HG02571 (cell line): ENCODE measurements at regions not wholly inside any gene's neighbourhood (a gene's known extent, or its start where the extent isn't known, plus 50 kb on each side); places are given as distances from the start of the nearest gene placed in this dataset.
A peak's percentile ranks its signal among the peaks of the same experiment; 100 is the strongest.

ENCODE experiments used
- ATAC-seq: cut with Tn5 transposase; IDR thresholded peaks from one replicate; pipeline ENCODE4 v1.9.1; 2021; ENCODE audit warnings: mild to moderate bottlenecking, moderate library complexity; ENCODE audit not compliant: unreplicated experiment

DNA sequence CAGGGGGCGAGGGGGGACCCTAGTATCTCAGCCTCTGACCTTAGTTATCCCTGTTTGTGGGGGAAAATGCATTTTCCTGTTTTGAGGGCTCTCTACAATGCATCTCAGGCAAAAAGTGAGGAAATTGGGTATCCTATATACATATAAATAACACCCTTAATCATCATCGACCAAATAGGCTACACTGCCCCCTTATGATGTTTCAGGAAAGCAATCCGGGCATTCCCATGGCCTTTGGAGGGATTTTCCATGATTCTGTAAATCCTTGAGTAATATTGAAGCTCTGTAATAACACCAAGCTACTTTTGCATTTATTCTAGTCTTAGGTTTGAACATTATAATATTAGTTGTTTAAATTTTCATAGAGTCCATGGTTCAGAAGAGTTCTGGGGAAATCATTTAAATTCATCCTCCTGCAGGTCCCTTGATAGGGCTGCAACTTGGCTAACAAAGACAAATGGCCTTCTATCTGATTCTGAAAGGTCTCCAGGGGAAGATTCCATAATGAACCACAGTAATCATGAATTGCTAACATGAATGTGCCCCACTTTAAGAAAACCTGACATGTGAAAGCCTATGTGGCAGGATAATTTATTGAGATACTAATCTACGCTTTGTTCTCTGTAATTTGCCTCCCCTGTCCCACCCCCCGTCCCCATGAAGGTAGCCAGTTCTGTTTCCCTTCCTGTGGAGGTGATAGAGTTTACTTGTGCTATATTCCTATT lies 91.5 kb upstream of the SCOC start:
- no peak for ATAC-seq

DNA sequence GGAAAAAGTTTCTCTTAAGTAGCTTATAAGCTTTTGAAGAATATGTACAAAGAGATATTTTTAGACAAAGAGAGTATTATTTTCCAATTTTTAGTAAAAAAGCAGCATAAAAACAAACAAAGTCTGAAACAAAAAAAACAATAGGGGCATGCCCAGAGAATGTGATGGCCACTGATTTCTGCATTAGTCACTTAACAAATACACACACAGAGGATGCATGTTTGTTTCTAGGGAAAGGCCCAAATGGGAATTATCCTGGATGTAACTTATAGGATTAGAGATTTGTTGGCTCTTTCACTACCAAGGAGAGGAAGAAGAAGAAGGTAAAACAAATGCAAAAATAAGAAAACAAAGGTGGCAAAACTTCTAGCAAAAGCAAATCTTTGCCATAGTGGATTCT lies 95.9 kb upstream of the SCOC start:
- ATAC-seq: no peak

DNA sequence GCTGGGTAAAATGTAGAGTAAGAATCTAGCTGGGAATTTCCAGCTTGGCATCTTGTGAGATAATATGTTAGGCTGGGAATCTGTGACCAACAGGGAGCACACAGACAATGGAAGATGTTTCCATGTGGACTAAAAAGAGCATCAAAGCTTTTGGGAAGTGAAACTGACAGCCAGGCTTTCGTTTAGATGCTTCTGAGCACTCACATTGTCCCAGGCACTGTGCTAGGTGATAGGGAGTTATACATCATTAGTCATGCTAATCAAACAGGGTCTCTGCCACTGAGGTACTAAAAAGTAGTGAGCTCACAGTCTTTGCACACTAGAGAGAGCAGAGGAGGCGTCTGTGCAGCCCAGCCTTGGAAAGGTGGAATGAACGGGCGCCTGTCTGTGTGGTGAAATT lies 101.9 kb upstream of the SCOC start:
- no peak for ATAC-seq

DNA sequence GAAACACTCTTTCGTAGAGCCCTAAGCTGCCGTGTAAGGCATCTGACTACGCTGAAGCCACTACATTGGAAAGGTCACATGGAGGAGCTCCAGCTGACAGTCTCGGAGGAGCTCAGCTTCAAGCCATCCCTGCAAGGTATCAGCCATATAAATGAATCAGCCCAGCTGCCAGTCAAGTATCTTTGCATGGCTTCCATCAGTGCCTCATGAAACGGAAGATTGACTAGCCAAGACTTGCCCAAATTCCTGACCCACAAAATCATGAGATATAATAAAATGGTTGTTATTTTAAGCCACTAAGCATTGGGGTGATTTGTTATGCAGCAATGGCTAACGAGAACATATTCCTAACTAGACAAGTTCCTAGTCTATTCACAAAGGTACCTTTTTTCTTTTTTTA lies 104.1 kb upstream of the SCOC start:
- ATAC-seq: no peak

DNA sequence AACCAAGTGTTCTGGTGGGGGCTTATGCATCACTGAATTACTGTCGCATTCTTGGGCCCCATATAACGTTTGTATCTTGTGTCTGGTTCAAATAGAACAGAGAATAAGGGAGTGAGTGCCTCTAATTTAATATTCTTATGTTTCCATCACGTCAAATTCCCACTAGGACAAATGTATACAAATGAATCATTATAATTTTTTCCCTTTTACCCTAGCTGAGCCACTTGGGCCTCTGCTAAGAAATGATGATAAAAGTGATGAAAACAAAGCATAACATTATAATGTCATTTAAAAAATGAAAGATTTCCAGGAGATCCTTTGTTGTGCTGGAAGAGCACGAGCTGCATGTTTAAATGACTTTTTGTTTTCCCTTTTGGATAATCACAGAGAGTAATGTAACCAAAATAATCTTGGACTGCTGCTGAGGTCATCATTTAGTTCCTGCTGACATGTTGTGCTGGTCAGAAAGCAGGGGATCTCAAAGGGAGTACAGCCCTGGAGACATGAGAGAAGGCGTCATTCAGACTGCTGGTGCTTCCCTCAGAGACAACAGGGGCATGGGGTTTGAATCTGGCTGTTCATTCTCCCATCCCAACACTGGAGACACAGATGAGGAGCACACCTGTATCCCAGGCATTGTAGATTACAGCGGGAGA lies 105.1 kb upstream of the SCOC start:
- ATAC-seq: no peak

DNA sequence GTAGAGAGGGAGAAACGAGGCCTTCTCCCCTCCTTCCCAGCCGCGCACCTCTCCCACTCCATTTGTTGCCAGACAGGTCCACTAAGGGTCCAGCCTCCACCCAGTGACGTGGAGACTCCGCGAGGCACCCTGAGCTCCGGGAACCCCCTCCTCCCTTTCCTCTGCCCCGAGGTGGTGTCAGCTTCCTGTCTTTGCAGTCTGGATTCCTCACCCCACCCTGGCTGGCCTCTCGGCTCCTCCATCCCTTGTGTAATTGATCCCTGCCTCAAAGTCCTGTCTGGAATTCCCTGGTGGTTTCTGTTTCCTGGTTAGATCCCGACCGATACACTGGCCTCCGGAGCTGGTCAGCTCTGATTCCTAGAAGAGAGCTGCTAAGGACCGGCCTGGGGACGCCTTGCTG lies 105.9 kb upstream of the SCOC start:
- ATAC-seq: no peak

DNA sequence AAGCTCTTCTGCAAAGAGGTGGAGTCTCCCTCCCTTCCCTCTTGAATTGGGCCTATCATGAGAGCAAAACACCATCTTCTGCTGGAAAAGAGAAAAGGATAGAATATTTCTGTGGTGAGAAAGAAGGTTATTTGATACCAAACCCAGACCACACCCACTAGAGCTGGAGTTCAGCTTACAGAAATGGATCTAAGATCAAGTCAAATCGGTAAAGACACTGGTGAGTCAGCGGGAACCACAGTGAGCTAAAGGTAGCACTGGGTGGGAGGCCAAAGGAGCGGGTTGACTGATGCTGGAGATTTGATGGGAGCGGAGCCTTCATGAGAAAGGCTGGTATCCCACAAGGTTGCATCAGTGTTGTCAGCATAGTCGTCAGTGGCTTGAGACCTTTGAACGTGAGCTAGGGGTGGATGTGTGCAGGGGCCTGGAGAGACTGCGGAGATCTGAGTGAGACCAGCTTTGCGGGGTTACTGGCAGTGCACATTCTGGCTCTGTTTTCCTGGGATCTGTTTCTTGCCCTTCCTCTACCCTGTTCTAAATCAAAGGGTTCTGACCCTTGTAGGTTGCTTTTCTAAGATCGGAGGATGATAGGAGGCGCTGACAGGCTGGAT lies 106.4 kb upstream of the SCOC start:
- no peak for ATAC-seq

DNA sequence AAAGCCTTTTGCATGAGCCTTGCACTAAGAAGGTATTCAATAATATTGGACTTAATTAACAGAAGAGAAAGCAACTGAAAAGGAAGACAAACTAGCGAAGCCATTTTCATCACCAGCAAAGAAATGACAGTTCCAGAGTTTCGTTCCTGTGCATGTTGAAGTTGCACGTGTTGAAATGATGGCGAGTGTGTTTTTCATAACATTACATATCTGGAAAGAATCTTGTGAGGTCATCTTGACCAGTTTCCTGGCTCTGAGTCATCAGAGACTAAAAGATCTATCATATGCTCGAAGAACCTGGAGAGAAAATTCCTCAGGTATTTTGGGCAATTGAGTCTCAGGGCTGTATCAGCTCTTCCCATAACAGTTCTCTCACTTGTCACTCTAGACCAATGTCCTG lies 106.2 kb upstream of the MAML3 start:
- no peak for ATAC-seq

DNA sequence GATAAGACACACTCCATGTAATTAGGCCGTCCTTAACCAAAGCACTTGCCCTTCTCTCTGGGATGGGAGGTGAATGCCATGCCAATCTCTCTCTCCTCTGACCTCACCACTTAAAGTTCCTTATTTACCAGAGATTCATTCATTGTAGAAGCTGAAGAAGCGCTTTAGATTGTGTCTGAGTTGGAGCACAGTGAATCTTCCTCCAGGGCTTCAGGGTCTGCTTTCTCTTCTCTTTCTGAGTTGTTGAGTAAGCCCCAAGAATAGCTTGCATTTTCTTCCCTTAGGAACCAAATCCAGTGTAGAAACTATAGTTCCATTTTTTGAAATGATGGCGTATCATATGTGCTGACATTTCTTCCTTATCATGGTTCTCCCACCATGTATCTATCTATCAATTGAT lies 104.5 kb upstream of the MAML3 start:
- ATAC-seq: no peak

DNA sequence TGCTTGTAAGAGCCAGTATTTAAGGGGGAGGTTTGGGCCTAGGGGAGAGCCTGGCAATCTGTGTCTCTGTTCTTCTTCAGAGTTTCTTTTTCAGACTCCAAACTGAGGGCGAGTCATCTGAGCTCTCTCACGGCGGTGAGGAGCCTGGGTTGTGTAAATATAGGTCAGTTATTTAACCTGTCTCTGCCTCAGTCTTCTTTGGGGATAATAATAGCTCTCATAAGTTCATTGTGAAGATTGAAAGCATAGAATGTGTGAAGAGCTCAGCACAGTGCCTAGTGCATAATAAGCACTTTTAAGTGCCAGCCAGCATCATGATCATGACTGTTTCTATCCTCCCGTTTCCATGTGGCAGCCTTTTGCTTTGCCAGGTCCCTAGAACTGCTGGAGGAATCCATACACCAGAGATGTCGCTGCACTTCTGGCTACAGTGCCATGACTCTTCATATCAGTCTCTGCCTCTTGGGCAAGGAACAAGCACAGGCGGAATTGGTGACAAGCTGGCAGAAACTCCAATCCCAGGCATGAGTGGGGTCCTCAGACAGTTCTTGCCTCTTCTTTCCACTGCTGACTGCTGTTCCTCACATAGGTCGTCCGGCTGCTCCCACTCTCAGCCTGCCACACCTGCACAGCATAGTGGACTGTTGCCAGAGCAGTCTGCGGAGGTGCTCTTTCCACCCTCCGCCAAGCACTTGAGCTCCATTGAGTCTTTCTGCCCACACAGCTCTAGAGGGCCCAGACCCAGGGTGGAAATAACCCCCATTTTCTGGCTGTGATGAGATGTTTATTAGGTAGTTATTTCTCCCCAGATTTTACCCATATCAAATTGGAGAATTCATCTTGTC lies 103.7 kb upstream of the MAML3 start:
- ATAC-seq: no peak

DNA sequence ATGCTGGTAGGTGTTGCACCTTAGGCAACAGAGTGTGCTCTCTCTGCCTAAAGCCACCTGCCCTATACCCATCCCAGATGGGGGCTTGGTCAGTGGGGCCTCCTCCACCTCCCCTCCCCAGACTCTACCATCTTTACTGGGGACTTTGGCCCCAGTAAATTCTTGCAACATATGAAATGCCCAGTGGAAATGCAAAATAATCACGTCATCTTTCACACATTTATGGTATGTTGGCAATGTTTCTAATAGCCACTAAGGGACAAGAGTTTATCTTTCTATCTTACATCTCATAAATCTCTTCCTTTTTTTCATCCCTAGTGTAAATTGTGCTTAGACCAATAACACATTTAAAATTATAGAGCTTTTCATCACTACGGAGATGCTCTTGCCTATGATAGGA lies 103.0 kb upstream of the MAML3 start:
- ATAC-seq: no peak

DNA sequence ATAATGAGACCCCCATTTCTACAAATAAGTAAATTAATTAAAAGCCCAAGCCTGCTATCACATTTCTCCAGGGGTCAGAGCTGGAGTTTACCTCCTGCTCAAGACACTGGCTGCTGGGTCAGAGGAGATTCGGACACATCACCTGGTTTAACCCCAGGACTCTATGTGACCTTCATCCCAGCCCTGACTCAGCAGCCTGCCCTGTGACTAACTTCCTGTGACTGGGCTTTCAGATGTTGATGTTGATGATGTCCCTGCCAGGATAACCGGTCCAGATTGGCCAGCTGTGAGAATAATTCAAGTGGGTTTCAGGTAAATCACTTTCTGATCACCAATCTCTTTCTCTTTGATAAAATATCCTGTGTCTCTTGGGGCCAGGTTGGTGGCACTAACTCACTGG lies 102.4 kb upstream of the MAML3 start:
- no peak for ATAC-seq

DNA sequence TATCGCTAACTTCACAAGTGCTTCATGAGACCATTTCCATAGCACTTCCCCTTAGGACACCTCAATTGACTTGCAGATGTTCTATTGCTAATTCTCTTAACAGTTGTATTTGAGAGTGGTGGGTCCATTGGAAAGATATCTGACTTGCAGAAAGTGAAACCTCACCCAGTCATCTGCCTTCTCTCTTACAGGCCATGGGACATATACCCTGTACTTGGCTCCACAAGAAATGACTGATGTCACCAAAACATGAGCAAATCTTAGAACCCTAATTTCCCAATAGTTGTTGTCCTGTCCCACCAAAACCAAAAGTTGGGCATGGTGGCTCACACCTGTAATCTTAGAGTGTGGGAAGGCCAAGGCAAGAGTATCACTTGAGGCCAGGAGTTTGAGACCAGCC lies 101.9 kb upstream of the MAML3 start:
- no peak for ATAC-seq

DNA sequence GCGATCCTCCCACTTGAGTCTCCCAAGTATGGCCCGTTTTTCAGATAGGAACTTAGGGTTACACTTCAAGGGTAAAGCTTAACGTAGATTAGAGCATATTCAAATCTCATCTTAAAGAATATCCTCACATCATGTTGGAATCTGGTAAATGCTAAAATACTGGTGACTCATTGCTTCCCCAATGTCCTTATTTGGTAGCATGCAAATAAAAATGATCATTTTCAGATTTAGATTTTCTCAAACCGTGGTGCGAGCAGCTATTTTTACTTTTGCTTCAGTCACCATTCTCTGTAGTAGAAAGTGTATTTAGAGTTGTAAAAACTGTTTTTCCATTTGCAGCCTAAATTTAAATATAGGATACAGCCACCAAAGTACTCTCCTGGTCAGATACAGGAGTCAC lies 101.5 kb upstream of the MAML3 start:
- ATAC-seq: no peak

DNA sequence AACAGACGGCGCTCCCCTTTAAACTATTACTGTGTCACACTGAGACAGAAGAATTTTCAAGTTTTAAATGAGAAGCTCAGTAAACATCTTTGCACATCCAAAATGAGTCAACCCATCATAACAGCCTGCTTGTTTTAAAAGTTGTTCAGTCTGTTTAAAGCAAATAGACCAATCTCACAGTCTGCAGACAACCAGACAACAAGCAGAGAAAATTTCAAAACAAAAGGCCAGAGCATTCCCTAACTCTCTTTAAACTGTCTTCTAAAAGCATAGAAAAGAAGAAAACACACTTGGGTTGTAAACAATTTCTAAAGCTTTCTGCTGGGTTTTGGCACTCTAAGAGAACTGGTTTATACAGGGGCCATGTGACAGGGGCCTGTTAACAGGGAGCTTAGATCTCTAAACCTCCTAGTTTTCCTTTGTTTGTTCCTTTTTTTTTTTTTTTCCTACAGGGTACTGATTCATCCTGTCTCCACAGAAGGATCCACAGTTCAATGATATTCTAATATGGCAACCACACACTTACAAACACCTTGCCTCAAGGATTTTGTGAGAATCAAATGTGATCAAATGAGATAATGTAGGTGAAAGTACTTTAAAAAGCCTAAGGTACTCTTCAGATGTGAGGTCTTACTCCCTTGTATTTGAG lies 100.8 kb upstream of the MAML3 start:
- no peak for ATAC-seq

DNA sequence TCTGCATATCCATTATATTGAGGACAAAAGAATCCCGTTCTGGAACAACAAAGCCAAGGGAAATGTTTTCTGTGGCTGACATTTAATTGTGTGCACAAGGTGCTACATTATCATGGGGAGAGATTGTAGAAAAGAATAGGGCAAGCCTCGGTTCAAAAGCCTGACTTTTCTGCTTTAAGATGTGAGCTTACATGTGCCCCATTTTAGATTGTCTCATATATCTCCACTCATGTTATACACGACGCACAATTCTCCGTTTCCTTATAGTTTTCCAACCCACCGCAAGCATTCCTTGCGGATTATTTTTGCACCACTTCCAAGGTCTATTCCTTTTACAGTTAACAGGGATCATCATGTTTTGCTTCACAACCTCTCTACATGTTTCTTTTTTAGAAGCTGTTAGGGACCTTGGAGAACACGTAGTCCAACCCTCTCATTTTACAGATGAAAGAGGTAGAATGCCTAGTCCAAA lies 99.6 kb upstream of the MAML3 start:
- no peak for ATAC-seq

DNA sequence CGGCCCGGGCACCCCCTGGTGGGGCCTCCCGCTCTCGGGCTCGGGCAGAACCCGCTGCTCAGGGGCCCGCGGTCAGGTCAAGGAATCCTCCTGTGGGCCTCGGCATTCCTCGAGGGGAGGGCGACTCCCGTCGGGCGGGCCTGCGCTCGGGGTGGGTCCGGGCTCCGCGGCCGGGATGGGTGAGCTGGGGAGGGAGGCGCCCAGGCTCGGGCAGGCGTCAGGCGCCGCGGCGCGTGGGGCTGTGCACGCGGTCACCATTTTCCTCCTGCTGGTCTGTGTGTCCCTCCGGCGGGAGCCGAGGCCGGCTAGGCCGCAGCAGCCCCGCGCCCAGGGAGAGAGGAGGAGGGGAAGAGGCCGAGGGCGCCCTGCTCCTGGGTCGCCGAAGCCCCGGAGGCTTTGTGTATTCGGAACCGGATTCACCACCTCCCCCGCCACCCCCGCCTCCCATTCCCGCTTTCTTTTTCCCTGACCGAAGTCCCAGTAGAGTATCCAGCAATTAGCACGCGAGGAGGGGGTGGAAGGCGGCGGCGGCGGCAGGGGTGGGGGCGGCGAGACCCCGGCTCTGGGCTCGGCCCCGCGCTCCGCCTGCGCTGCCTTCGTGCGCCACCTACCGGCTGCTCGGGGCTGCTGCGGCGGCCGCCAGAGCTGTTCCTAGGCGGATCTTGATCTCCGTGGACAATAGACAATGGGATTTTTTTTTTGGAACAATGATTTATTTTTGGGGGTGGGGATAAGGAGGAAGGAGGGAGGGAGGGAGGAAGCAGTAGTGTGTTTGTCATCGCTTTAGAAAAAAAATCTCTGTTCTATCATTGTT lies 99.0 kb upstream of the MAML3 start:
- peak; percentile 66 for ATAC-seq

DNA sequence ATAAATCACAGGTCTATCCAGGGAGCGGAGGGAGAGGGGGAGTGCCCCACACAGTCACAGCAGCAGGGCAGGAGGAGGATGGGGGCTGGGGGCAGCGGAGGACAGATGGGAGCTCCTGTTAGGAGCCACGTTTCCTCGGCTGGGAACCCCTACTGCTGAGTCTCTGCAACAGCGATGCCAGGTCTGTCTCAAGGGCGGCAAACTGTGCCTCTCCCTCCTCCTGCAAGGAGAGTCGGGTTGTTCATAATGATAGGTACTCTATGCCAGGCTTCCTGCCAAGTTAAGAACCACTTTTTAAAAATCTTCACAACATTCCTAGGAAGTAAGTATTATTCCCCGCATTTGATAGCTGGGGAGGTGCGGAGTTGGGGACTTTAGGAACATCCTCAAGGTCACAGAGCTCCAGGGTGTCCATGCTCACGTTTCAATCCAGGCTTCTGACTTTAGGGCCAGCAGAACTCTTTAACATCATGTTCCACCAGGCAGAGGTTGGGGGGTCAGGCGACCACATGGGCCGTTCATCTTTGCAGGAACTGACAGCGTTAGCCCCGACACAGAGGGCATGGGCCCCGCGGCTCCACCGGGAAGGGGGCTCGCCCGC lies 98.3 kb upstream of the MAML3 start:
- no peak for ATAC-seq

DNA sequence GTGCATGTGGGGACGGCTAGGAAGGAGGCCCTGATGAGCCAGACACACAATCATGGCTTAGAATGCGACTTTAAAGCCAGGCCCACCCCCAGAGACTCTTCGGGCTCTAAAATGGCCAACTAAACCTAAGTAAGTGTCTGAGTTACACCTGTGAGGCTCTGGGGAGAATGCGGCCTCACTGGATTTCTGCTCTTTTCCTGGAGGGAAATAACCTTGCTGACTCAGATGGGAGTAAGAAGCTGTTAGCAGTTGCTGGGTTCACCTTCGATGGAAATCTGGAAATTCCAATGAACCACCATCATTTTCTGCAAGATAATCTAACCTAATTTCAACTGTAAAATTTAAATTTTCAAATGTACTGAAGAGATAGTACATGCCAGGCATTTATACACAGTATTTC lies 97.6 kb upstream of the MAML3 start:
- ATAC-seq: no peak
